Hepatocyte (in vitro differentiated cells): ENCODE measurements at regions not wholly inside any gene's neighbourhood (a gene's known extent, or its start where the extent isn't known, plus 50 kb on each side); places are given as distances from the start of the nearest gene placed in this dataset.

ENCODE experiments used
- DNase-seq: peaks from one replicate; pipeline ENCODE4 v3.0.0-alpha.2; 2016; ENCODE audit warnings: low spot score
- H2AFZ ChIP-seq: fragments of 200-600 bp; sonication (generic); 2 replicates; pipeline ENCODE4 v1.6.0; 2016; ENCODE audit warnings: antibody characterized with exemption, mild to moderate bottlenecking
- H3K27ac ChIP-seq: fragments of 200-600 bp; sonication (generic); 2 replicates; pipeline ENCODE4 v1.5.1; 2016; ENCODE audit warnings: mild to moderate bottlenecking
- H3K27me3 ChIP-seq: fragments of 200-600 bp; sonication (generic); 2 replicates; pipeline ENCODE4 v1.6.1; 2016
- H3K36me3 ChIP-seq: fragments of 200-600 bp; sonication (generic); replicated peaks from 2 replicates; pipeline ENCODE4 v1.5.1; 2016; ENCODE audit warnings: low read depth; ENCODE audit not compliant: insufficient read depth
- H3K4me1 ChIP-seq: fragments of 200-600 bp; sonication (generic); 2 replicates; pipeline ENCODE4 v1.5.1; 2016; ENCODE audit warnings: mild to moderate bottlenecking, moderate library complexity; ENCODE audit not compliant: insufficient read depth
- H3K4me2 ChIP-seq: fragments of 200-600 bp; sonication (generic); 2 replicates; pipeline ENCODE4 v1.6.0; 2016
- H3K4me3 ChIP-seq: fragments of 200-600 bp; sonication (generic); 2 replicates; pipeline ENCODE4 v1.5.1; 2016; ENCODE audit warnings: mild to moderate bottlenecking
- H3K79me2 ChIP-seq: fragments of 200-600 bp; sonication (generic); 2 replicates; pipeline ENCODE4 v1.6.0; 2017; ENCODE audit warnings: mild to moderate bottlenecking
- H3K9me2 ChIP-seq: fragments of 200-600 bp; sonication (generic); replicated peaks from 2 replicates; pipeline ENCODE4 v1.6.0; 2017; ENCODE audit warnings: mild to moderate bottlenecking; ENCODE audit not compliant: insufficient read depth
- H3K9me3 ChIP-seq: fragments of 200-600 bp; sonication (generic); 2 replicates; pipeline ENCODE4 v1.5.1; 2016; ENCODE audit warnings: low read depth, mild to moderate bottlenecking
- H4K20me1 ChIP-seq: fragments of 200-600 bp; sonication (generic); 2 replicates; pipeline ENCODE4 v1.6.0; 2016; ENCODE audit warnings: mild to moderate bottlenecking; ENCODE audit not compliant: insufficient read depth, poor library complexity, severe bottlenecking
- EZH2 ChIP-seq: fragments of 200-600 bp; sonication (generic); IDR thresholded peaks from 2 replicates; pipeline ENCODE4 v1.6.1; 2016; ENCODE audit warnings: antibody characterized with exemption, mild to moderate bottlenecking, borderline replicate concordance
- EZH2phosphoT487 ChIP-seq: fragments of 200-600 bp; sonication (generic); IDR thresholded peaks from one replicate; pipeline ENCODE4 v1.6.1; 2018; ENCODE audit warnings: antibody characterized with exemption, mild to moderate bottlenecking, low read depth, moderate library complexity; ENCODE audit not compliant: unreplicated experiment, severe bottlenecking
- WGBS: methylation state at CpG from one replicate; pipeline ENCODE4 v1.1.6; 2016; ENCODE audit warnings: low lambda C conversion rate; ENCODE audit errors: missing lambda C conversion rate; 5-methylcytosine and 5-hydroxymethylcytosine counted together
- TF ChIP-seq, protein P1 (sequence below): fragments of 200-600 bp; sonication (generic); IDR thresholded peaks from 2 replicates; pipeline ENCODE4 v1.5.1; 2016; ENCODE audit warnings: antibody characterized with exemption, mild to moderate bottlenecking; ENCODE audit not compliant: poor library complexity

DNA sequence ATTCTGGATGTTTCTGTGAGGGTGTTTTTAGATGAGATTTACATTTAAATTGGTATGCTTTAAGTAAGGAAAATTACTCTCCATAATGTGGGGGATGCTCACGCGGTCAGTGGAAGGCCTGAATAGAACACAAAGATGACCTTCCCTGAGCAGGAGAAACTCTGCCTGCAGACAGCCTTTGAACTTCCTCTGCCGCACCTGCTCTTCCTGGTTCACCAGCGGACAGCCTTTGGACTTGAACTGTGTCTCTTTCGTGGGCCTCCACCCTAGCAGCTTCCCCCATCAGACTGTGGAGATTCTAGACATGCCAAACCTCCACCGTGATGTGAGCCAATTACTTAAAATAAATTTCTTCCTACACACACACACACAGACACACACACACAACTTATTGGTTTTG, 210.7 kb downstream of the EFCAB11 start:
- TF ChIP-seq, protein P1, sequence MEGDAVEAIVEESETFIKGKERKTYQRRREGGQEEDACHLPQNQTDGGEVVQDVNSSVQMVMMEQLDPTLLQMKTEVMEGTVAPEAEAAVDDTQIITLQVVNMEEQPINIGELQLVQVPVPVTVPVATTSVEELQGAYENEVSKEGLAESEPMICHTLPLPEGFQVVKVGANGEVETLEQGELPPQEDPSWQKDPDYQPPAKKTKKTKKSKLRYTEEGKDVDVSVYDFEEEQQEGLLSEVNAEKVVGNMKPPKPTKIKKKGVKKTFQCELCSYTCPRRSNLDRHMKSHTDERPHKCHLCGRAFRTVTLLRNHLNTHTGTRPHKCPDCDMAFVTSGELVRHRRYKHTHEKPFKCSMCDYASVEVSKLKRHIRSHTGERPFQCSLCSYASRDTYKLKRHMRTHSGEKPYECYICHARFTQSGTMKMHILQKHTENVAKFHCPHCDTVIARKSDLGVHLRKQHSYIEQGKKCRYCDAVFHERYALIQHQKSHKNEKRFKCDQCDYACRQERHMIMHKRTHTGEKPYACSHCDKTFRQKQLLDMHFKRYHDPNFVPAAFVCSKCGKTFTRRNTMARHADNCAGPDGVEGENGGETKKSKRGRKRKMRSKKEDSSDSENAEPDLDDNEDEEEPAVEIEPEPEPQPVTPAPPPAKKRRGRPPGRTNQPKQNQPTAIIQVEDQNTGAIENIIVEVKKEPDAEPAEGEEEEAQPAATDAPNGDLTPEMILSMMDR, result no peak
- TF ChIP-seq EZH2phosphoT487, result no peak
- TF ChIP-seq EZH2, result no peak
- no peaks in the 10 kb centered on the region for H3K9me3 ChIP-seq

DNA sequence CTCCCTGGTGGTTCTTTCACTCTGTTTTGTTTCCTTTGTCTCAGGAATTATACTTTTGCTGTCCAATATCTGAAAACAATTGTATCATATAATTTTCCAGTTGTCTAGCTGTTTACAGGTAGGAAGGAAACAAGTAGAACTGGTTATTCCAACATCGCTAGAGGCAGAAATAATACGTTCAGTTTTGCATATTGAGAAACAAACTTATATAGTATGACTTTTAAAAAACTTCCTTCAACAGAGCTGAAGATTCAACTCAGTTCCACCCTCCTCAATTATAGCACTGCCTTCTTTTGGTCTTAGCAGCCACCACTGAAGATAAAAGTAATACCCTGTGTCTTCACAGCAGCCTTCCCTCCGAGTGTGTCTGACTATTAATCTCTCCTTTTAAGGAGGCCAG, 214.3 kb downstream of the EFCAB11 start:
- Histone ChIP-seq H3K9me2 (no peaks in the 10 kb centered on the region), H4K20me1 (no peaks in the 10 kb centered on the region), H3K27me3 (no peaks in the 10 kb centered on the region), H3K27ac (peak overlapping the region; percentile 1), H3K4me3 (no peak overlapping the region), H3K4me2 (no peak overlapping the region), H3K4me1 (no peaks in the 10 kb centered on the region), H3K79me2 (no peaks in the 10 kb centered on the region), H3K36me3 (no peaks in the 10 kb centered on the region), H3K9me3 (no peaks in the 10 kb centered on the region), H2AFZ (no peak overlapping the region)
- 89% methylated on average over 3 of the region's 3 CpGs for WGBS
- TF ChIP-seq EZH2phosphoT487 (no peak), EZH2 (no peak)
- TF ChIP-seq, protein P1, result no peak
- no peak for DNase-seq

More for the DNA sequence above, 210.7 kb downstream of the EFCAB11 start:
- H2AFZ ChIP-seq, result no peak overlapping the region
- no peaks in the 10 kb centered on the region for H3K27me3 ChIP-seq
- no peak overlapping the region for H3K4me3 ChIP-seq
- WGBS, result 97% methylated on average over 6 of the region's 6 CpGs
- no peaks in the 10 kb centered on the region for H3K36me3 ChIP-seq
- no peaks in the 10 kb centered on the region for H3K79me2 ChIP-seq
- no peaks in the 10 kb centered on the region for H4K20me1 ChIP-seq
- no peak for DNase-seq
- H3K4me2 ChIP-seq, result no peak overlapping the region
- H3K27ac ChIP-seq, result no peak overlapping the region
- H3K4me1 ChIP-seq, result no peaks in the 10 kb centered on the region
- H3K9me2 ChIP-seq, result no peaks in the 10 kb centered on the region

DNA sequence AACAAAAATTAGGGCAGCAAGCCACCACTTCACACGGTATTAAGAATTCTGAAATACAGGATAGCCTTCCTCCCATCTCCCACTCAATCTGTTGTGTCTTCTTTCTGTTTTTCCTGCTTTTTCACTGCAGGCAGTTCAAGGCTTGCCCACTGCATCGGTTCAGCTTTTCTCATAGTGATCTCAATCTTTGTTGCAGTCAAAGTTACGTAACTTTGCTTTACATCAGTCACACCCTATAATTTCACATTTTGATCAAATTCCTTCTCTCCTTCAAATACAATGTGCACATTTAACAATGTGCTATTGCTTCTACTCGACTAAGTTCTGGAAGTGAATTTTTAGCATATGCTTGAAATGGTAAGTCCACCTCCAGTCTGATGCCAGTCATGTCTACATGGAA, 217.6 kb downstream of the EFCAB11 start:
- H3K4me3 ChIP-seq, result no peak overlapping the region
- WGBS, result 81% methylated on average over 4 of the region's 4 CpGs
- H3K9me3 ChIP-seq, result peaks cover 5% of the 10 kb centered on the region
- TF ChIP-seq, protein P1, result no peak
- TF ChIP-seq EZH2phosphoT487, result no peak
- no peak for TF ChIP-seq EZH2
- no peaks in the 10 kb centered on the region for H3K27me3 ChIP-seq
- H3K79me2 ChIP-seq, result no peaks in the 10 kb centered on the region
- H3K36me3 ChIP-seq, result no peaks in the 10 kb centered on the region
- no peaks in the 10 kb centered on the region for H3K4me1 ChIP-seq
- DNase-seq, result no peak
- no peak overlapping the region for H2AFZ ChIP-seq
- H3K27ac ChIP-seq, result no peak overlapping the region
- H4K20me1 ChIP-seq, result no peaks in the 10 kb centered on the region
- no peaks in the 10 kb centered on the region for H3K9me2 ChIP-seq
- H3K4me2 ChIP-seq, result no peak overlapping the region

DNA sequence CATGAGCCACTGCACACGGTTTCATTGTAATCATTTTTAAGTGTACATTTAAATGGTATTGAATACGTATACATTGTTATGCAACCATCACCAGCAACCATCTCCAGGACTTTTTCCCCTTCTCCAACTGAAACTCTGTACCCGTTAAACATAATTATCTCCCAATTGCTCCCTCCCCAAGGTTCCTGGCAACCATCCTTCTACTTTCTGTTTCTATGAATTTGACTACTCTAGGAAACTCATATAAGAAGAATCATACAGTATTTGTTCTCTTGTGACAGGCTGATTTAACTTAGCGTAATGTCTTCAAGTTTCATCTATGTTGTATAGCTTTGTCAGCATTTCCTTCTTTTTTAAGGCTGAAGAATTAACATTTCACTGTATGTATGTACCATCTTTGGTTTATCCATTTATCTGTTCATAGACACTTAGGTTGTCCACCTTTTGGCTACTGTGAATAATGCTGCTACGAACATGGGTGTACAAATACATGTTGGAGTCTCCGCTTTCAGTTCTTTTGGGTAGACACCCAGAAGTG, 223.1 kb downstream of the EFCAB11 start:
- H3K9me3 ChIP-seq, result peaks cover 5% of the 10 kb centered on the region
- H4K20me1 ChIP-seq, result no peaks in the 10 kb centered on the region
- H3K4me3 ChIP-seq, result no peak overlapping the region
- no peaks in the 10 kb centered on the region for H3K9me2 ChIP-seq
- no peaks in the 10 kb centered on the region for H3K36me3 ChIP-seq
- 92% methylated on average over 6 of the region's 6 CpGs for WGBS
- TF ChIP-seq EZH2phosphoT487 (no peak), EZH2 (no peak)
- no peak for DNase-seq
- no peak overlapping the region for H3K27ac ChIP-seq
- H3K79me2 ChIP-seq, result no peaks in the 10 kb centered on the region
- H2AFZ ChIP-seq, result no peak overlapping the region
- H3K4me2 ChIP-seq, result no peak overlapping the region
- H3K27me3 ChIP-seq, result no peaks in the 10 kb centered on the region
- no peaks in the 10 kb centered on the region for H3K4me1 ChIP-seq
